Nephron progenitor cell (in vitro differentiated cells): ENCODE measurements at regions not wholly inside any gene's neighbourhood (a gene's known extent, or its start where the extent isn't known, plus 50 kb on each side); places are given as distances from the start of the nearest gene placed in this dataset.

ENCODE experiments used
- DNase-seq: peaks from one replicate; pipeline ENCODE4 v3.0.0; 2021
- H3K27ac Mint-ChIP-seq: 2 replicates; pipeline ENCODE4 v1.8.0; 2021; ENCODE audit warnings: mild to moderate bottlenecking, moderate library complexity, mixed read lengths
- H3K27me3 Mint-ChIP-seq: 2 replicates; pipeline ENCODE4 v1.8.0; 2021; ENCODE audit warnings: mild to moderate bottlenecking, low read depth, mixed read lengths; ENCODE audit not compliant: poor library complexity
- H3K36me3 Mint-ChIP-seq: 2 replicates; pipeline ENCODE4 v1.8.0; 2021; ENCODE audit warnings: low read depth, mixed read lengths
- H3K4me1 Mint-ChIP-seq: 2 replicates; pipeline ENCODE4 v1.8.0; 2021; ENCODE audit warnings: mixed read lengths
- H3K4me3 Mint-ChIP-seq: 2 replicates; pipeline ENCODE4 v1.8.0; 2021; ENCODE audit warnings: mild to moderate bottlenecking, moderate library complexity, mixed read lengths
- H3K9me3 Mint-ChIP-seq: 2 replicates; pipeline ENCODE4 v1.8.0; 2021; ENCODE audit warnings: mild to moderate bottlenecking, moderate library complexity, mixed read lengths
- TF ChIP-seq, protein P1 (sequence below): fragments of 200-600 bp; sonication (generic); IDR thresholded peaks from 2 replicates; pipeline ENCODE4 v1.5.0; 2021; ENCODE audit warnings: antibody characterized with exemption

DNA sequence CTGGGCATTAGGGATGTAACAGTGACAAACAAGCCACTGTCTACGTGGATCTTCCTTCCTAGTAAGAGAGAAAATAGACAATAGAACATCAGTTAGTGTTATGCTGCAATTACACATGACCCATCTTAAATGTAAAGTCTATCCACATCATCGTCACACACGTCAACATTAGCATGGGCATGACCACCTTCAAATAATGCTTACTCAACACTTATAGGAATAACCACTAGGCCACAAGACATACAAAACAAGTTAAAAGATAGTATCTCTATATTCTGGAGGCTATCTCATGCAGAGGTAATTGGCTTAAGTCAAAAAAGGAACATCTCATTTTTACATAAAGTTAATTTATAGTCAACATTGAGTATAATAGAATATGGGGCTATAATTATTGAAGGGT, 156.5 kb downstream of the MOXD1 start:
- Mint-ChIP-seq H3K9me3 (no peaks in the 10 kb centered on the region), H3K4me3 (no peak overlapping the region), H3K27me3 (peaks cover 8% of the 10 kb centered on the region), H3K27ac (no peak overlapping the region), H3K4me1 (no peaks in the 10 kb centered on the region), H3K36me3 (no peaks in the 10 kb centered on the region)
- DNase-seq, result no peak
- TF ChIP-seq, protein P1, sequence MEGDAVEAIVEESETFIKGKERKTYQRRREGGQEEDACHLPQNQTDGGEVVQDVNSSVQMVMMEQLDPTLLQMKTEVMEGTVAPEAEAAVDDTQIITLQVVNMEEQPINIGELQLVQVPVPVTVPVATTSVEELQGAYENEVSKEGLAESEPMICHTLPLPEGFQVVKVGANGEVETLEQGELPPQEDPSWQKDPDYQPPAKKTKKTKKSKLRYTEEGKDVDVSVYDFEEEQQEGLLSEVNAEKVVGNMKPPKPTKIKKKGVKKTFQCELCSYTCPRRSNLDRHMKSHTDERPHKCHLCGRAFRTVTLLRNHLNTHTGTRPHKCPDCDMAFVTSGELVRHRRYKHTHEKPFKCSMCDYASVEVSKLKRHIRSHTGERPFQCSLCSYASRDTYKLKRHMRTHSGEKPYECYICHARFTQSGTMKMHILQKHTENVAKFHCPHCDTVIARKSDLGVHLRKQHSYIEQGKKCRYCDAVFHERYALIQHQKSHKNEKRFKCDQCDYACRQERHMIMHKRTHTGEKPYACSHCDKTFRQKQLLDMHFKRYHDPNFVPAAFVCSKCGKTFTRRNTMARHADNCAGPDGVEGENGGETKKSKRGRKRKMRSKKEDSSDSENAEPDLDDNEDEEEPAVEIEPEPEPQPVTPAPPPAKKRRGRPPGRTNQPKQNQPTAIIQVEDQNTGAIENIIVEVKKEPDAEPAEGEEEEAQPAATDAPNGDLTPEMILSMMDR, result no peak

DNA sequence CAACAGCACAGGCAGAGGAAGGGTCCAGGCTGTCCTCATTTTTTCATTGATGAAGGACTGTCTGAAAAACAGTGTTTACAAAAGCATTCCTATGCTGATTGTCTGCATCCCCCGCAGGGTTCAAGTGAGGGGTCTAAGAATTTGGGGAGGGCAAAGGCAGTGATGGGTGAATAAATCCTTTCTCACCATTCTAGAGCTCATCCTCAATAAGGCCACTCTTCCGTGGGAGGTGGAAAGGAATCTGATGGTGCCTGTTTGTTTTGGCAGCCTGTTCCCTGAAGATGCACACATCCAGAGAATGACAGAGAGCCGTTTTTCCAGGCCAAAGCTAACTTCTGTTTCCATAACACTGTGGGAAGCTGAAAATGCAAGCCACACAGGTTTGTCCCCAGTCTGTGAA, 164.5 kb downstream of the MOXD1 start:
- TF ChIP-seq, protein P1, result no peak
- Mint-ChIP-seq H3K4me1 (peaks cover 11% of the 10 kb centered on the region), H3K36me3 (no peaks in the 10 kb centered on the region), H3K4me3 (no peak overlapping the region), H3K27ac (no peak overlapping the region), H3K9me3 (no peaks in the 10 kb centered on the region), H3K27me3 (peaks cover 4% of the 10 kb centered on the region)
- DNase-seq, result no peak

DNA sequence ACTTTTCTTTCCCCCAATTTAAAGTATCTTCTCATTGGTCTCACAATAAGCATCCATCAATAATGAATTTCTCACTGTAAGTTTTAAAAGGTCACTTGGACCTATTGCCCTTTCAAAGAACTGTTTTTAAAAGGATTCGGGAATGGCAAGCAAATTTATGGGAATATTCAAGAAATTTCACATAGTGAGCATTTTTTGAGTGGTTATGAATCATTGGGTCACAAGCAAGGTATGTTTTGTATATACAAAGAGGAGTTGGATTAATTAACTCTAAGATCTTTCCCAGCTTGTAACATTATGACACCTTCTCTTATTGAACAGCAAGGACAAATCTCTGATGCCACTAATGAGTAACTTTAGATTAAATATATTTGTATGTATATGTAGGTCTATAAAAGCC, 165.0 kb downstream of the MOXD1 start:
- Mint-ChIP-seq H3K9me3 (no peaks in the 10 kb centered on the region), H3K36me3 (no peaks in the 10 kb centered on the region), H3K27ac (no peak overlapping the region), H3K4me1 (peaks cover 12% of the 10 kb centered on the region), H3K27me3 (peaks cover 4% of the 10 kb centered on the region), H3K4me3 (no peak overlapping the region)
- DNase-seq, result no peak
- TF ChIP-seq, protein P1, result no peak

DNA sequence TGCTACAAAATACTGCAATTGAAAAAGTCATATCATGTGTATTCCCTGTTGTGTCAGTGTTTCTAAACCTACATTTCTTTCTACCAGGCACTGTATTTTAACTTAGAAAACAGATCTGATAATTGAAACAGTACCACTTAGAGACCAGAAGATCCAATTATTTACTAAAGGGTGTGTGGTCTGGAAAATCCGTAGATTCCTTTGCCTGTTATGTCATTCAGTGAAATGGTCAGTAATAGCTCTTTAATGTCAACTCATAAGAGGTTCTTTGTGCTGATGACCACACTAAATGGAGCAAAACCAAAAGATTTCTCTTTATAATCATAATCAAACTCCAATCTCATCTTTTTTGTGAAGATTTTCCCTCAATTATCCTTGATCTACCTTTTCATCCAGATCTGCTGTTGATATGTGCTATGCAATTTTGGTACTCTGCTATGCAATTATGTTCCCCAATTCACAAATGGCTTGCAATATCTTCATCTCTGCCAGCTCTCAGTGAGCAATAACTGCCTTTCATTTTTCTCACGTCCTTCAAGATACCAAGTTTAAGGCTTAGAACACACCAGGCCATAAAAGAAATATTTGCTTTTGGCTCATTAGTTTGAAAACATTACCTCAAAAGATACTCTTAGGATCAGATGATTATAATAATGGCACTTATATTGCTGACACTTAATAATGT, 165.5 kb downstream of the MOXD1 start:
- DNase-seq, result no peak
- Mint-ChIP-seq H3K27ac (no peak overlapping the region), H3K9me3 (no peaks in the 10 kb centered on the region), H3K4me3 (no peak overlapping the region), H3K27me3 (peaks cover 4% of the 10 kb centered on the region), H3K36me3 (no peaks in the 10 kb centered on the region), H3K4me1 (peaks cover 17% of the 10 kb centered on the region)
- TF ChIP-seq, protein P1, result no peak

DNA sequence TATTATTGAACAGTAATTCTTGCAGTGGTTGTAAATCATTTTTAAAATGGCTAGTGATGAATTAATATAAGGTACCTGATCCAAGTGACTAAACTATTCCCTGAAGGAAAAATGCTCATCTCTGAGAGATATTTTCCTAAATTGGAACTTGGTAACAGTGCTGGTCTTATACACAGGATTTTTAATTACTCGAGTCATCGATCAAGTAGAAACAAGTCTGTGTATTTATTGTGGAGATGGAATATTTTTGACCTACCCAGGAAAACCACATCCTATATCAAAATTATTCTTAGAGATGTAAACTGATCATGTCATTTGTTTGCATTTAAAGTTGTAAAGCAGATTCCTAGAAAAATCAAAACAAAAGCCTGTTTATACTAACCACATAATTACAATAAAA, 166.9 kb downstream of the MOXD1 start:
- peaks cover 4% of the 10 kb centered on the region for H3K27me3 Mint-ChIP-seq
- no peak overlapping the region for H3K27ac Mint-ChIP-seq
- peaks cover 18% of the 10 kb centered on the region for H3K4me1 Mint-ChIP-seq
- H3K9me3 Mint-ChIP-seq, result no peaks in the 10 kb centered on the region
- H3K36me3 Mint-ChIP-seq, result no peaks in the 10 kb centered on the region
- DNase-seq, result no peak
- TF ChIP-seq, protein P1, result no peak
- H3K4me3 Mint-ChIP-seq, result no peak overlapping the region

DNA sequence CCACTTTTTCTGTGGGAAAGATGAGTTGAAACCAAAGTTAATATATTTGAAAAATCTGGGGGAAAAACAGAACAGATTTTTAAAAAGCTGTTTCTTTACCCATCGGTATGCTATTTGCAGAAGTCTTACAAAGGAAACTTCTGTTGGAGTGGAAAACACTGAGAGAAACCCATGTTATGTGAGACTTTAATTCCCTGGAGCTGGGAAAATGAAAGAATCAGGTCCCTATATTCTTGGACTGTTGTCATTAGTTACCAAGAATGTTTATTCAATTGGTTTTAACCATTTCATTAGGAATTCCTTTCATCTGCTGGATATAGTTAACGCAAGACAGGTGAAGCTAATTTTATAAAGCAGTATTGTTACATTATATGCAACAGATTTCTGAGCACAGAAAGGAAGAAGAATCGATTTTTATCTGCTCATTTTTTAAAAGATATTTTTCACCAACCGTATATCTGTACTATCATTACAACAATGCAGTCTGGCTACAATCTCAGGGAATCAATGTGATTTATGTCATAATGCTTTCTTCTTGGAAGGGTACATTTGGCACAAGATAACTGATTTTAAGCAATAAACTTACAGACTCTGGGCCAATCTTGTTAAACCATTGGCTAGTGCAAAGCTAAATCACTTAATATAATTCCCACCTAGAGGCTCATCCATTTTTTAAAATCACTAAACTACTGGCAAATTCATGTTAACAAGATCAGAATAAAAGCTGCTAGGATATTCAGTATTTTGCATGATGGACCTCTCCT, 170.0 kb downstream of the MOXD1 start:
- no peak for DNase-seq
- no peak overlapping the region for H3K27ac Mint-ChIP-seq
- H3K4me1 Mint-ChIP-seq, result peaks cover 7% of the 10 kb centered on the region
- no peak overlapping the region for H3K4me3 Mint-ChIP-seq
- H3K36me3 Mint-ChIP-seq, result no peaks in the 10 kb centered on the region
- no peaks in the 10 kb centered on the region for H3K27me3 Mint-ChIP-seq
- no peaks in the 10 kb centered on the region for H3K9me3 Mint-ChIP-seq
- TF ChIP-seq, protein P1, result no peak
